SU-DHL-6 (cell line): ENCODE measurements at regions not wholly inside any gene's neighbourhood (a gene's known extent, or its start where the extent isn't known, plus 50 kb on each side); places are given as distances from the start of the nearest gene placed in this dataset.

Source experiments
- H2AFZ ChIP-seq: fragments of 200-600 bp; sonication (generic); 2 replicates; pipeline ENCODE4 v1.6.1; 2014; ENCODE audit warnings: low read depth, mild to moderate bottlenecking, moderate library complexity, mixed read lengths, antibody characterized with exemption, low read length; ENCODE audit not compliant: severe bottlenecking
- H3F3A ChIP-seq: fragments of 200-600 bp; shearing (Covaris generic); 2 replicates; pipeline ENCODE4 v1.6.0; 2016; ENCODE audit warnings: antibody characterized with exemption, mild to moderate bottlenecking; ENCODE audit not compliant: insufficient read depth
- H3K27ac ChIP-seq: fragments of 200-600 bp; sonication (generic); 2 replicates; pipeline ENCODE4 v1.5.1; 2016; ENCODE audit warnings: low read depth, mild to moderate bottlenecking, low read length, moderate library complexity, mixed read lengths
- H3K27me3 ChIP-seq: fragments of 200-600 bp; sonication (generic), shearing (Covaris generic); 2 replicates; pipeline ENCODE4 v1.6.0; 2014; ENCODE audit warnings: mild to moderate bottlenecking, low read length
- H3K36me3 ChIP-seq: fragments of 200-600 bp; sonication (generic); 2 replicates; pipeline ENCODE4 v1.6.1; 2014; ENCODE audit warnings: mild to moderate bottlenecking, low read length, mixed read lengths
- H3K4me2 ChIP-seq: fragments of 300-600, 200-600 bp; shearing (Covaris generic), sonication (generic); 2 replicates; pipeline ENCODE4 v1.6.0; 2014; ENCODE audit warnings: low read length, low read depth, mild to moderate bottlenecking; ENCODE audit not compliant: poor library complexity, severe bottlenecking
- H3K4me3 ChIP-seq: fragments of 200-600 bp; sonication (generic); 2 replicates; pipeline ENCODE4 v1.5.1; 2014; ENCODE audit warnings: antibody characterized with exemption, low read length, mild to moderate bottlenecking, mixed read lengths; ENCODE audit not compliant: insufficient read depth, poor library complexity, severe bottlenecking
- H3K79me2 ChIP-seq: fragments of 200-600 bp; sonication (generic); 2 replicates; pipeline ENCODE4 v1.6.1; 2014; ENCODE audit warnings: mild to moderate bottlenecking, low read length, moderate library complexity; ENCODE audit not compliant: insufficient read depth
- H3K9ac ChIP-seq: fragments of 200-600 bp; sonication (generic); 2 replicates; pipeline ENCODE4 v1.7.0; 2014; ENCODE audit warnings: mild to moderate bottlenecking, low read length
- H3K9me2 ChIP-seq: fragments of 200-600 bp; sonication (generic); replicated peaks from 2 replicates; pipeline ENCODE4 v1.6.1; 2014; ENCODE audit warnings: low read length; ENCODE audit not compliant: insufficient read depth
- H3K9me3 ChIP-seq: fragments of 200-600 bp; sonication (generic); 2 replicates; pipeline ENCODE4 v1.6.1; 2014; ENCODE audit warnings: low read length, mixed read lengths; ENCODE audit not compliant: insufficient read depth
- H4K20me1 ChIP-seq: fragments of 200-600 bp; sonication (generic); 2 replicates; pipeline ENCODE4 v1.6.1; 2014; ENCODE audit warnings: low read depth, mild to moderate bottlenecking, antibody characterized with exemption, low read length, moderate library complexity, mixed read lengths
- CTCF ChIP-seq: fragments of 200-600 bp; sonication (generic); IDR thresholded peaks from one replicate; pipeline ENCODE4 v1.5.1; 2017; ENCODE audit warnings: antibody characterized with exemption, mild to moderate bottlenecking, low read length, moderate library complexity; ENCODE audit not compliant: insufficient read depth, poor library complexity, severe bottlenecking
- EZH2phosphoT487 ChIP-seq: fragments of 200-600 bp; sonication (generic), shearing (Covaris generic); conservative IDR thresholded peaks from 2 replicates; pipeline ENCODE4 v1.6.1; 2018; ENCODE audit warnings: mild to moderate bottlenecking, antibody characterized with exemption, low read length, moderate library complexity, mixed read lengths

GRCh38 chr6:156440688-156441087, 336.5 kb upstream of the ARID1B start:
- H3K79me2 ChIP-seq: no peaks in the 10 kb centered on the region
- no peaks in the 10 kb centered on the region for H3K9me3 ChIP-seq
- no peaks in the 10 kb centered on the region for H4K20me1 ChIP-seq
- H3K9ac ChIP-seq: no peak overlapping the region
- no peaks in the 10 kb centered on the region for H3K27me3 ChIP-seq
- H2AFZ ChIP-seq: no peak overlapping the region
- no peak overlapping the region for H3K4me3 ChIP-seq
- no peaks in the 10 kb centered on the region for H3K36me3 ChIP-seq
- no peaks in the 10 kb centered on the region for H3F3A ChIP-seq
- TF ChIP-seq CTCF (no peak), EZH2phosphoT487 (no peak)
- no peaks in the 10 kb centered on the region for H3K9me2 ChIP-seq
- no peak overlapping the region for H3K27ac ChIP-seq
- no peak overlapping the region for H3K4me2 ChIP-seq

- Histone ChIP-seq H3K9me3 (no peaks in the 10 kb centered on the region), H3K79me2 (no peaks in the 10 kb centered on the region), H3K9me2 (no peaks in the 10 kb centered on the region), H3K27ac (no peak overlapping the region), H2AFZ (no peak overlapping the region), H3K27me3 (no peaks in the 10 kb centered on the region), H3K4me3 (no peak overlapping the region), H3F3A (no peaks in the 10 kb centered on the region), H4K20me1 (no peaks in the 10 kb centered on the region), H3K36me3 (no peaks in the 10 kb centered on the region), H3K9ac (no peak overlapping the region), H3K4me2 (no peak overlapping the region)
- TF ChIP-seq CTCF (no peak), EZH2phosphoT487 (no peak)
These were observed 338.7 kb upstream of the ARID1B start for GRCh38 chr6:156438350-156438923.

- H4K20me1 ChIP-seq: no peaks in the 10 kb centered on the region
- H3K4me2 ChIP-seq: no peak overlapping the region
- TF ChIP-seq CTCF: no peak
- no peak for TF ChIP-seq EZH2phosphoT487
- no peaks in the 10 kb centered on the region for H3K36me3 ChIP-seq
- H3F3A ChIP-seq: no peaks in the 10 kb centered on the region
- no peak overlapping the region for H3K27ac ChIP-seq
- H3K4me3 ChIP-seq: no peak overlapping the region
- no peaks in the 10 kb centered on the region for H3K9me2 ChIP-seq
- no peak overlapping the region for H2AFZ ChIP-seq
- H3K9me3 ChIP-seq: no peaks in the 10 kb centered on the region
- no peaks in the 10 kb centered on the region for H3K79me2 ChIP-seq
- H3K27me3 ChIP-seq: no peaks in the 10 kb centered on the region
- H3K9ac ChIP-seq: no peak overlapping the region
These were observed 339.9 kb upstream of the ARID1B start for GRCh38 chr6:156437121-156437879.
